ENCODE measurements at regions not wholly inside any gene's neighbourhood (a gene's known extent, or its start where the extent isn't known, plus 50 kb on each side); places are given as distances from the start of the nearest gene placed in this dataset.

DNA sequence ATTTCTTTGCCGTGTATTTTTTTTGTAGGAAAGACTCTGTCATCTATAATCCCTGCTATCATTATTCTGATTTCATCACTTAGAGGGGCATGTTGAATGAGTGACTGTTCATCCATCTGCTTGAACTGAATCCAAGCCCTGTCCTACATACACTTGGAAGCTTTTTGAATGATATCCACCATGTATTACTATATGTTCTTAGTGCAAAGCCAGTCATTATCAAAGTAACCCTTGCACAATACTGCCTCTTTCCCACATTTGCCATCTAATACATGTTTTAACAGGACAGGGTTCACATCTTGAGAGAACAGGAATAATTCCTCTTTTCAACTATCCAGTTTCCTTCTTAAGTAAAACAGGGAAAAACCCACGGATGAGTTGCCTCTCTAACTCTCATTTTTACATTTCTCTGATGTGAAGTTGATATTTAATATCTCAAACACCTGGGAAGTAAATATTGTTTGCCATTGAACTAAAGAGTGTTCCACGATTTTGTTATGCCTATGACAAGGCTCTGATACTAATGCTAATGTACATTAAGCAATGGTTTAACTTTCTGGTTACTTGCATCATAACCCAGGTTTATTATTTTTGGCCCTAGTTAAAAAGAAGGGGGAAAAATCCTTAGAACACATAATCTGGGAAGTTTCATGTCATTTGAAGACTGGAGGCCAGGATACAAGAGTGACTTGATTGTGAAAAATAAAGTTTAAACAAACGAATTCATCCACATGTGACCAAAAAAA is 103.7 kb upstream of the TARS1 start:
- TF ChIP-seq, protein P1, sequence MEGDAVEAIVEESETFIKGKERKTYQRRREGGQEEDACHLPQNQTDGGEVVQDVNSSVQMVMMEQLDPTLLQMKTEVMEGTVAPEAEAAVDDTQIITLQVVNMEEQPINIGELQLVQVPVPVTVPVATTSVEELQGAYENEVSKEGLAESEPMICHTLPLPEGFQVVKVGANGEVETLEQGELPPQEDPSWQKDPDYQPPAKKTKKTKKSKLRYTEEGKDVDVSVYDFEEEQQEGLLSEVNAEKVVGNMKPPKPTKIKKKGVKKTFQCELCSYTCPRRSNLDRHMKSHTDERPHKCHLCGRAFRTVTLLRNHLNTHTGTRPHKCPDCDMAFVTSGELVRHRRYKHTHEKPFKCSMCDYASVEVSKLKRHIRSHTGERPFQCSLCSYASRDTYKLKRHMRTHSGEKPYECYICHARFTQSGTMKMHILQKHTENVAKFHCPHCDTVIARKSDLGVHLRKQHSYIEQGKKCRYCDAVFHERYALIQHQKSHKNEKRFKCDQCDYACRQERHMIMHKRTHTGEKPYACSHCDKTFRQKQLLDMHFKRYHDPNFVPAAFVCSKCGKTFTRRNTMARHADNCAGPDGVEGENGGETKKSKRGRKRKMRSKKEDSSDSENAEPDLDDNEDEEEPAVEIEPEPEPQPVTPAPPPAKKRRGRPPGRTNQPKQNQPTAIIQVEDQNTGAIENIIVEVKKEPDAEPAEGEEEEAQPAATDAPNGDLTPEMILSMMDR (optimal IDR thresholded peaks at IDR 0.05 in 1 of 3, IDR thresholded peaks at IDR 0.05 in 1 of 3, conservative IDR thresholded peaks at IDR 0.05 in 1 of 3; ENCODE audit: extremely low read depth in 1 of 3, insufficient read depth in 2 of 3, low read length in 3 of 3), result no peak
- TF ChIP-seq EZH2 (IDR thresholded peaks at IDR 0.05; ENCODE audit: low read length), result no peak
